ENCODE measurements at regions not wholly inside any gene's neighbourhood (a gene's known extent, or its start where the extent isn't known, plus 50 kb on each side); places are given as distances from the start of the nearest gene placed in this dataset.

GRCh38 chr10:30115626-30115940, 56.2 kb upstream of the JCAD start (continued):
- TF ChIP-seq USF2 (CRISPR knock-in tag; IDR thresholded peaks at IDR 0.05) (no peak), ATF1 (CRISPR knock-in tag; IDR thresholded peaks at IDR 0.05) (no peak), OVOL2 (CRISPR knock-in tag; IDR thresholded peaks at IDR 0.05; ENCODE audit: borderline replicate concordance) (no peak), HMGXB4 (CRISPR knock-in tag; IDR thresholded peaks at IDR 0.05) (no peak), IRF2 (CRISPR knock-in tag; IDR thresholded peaks at IDR 0.05; ENCODE audit: borderline replicate concordance, low read depth) (no peak), CREM (CRISPR knock-in tag; IDR thresholded peaks at IDR 0.05) (no peak), SMAD3 (CRISPR knock-in tag; IDR thresholded peaks at IDR 0.05; ENCODE audit: borderline replicate concordance) (no peak), ZNF317 (CRISPR knock-in tag; IDR thresholded peaks at IDR 0.05; ENCODE audit: borderline replicate concordance, low read depth) (no peak)

GRCh38 chr10:30114881-30115625, 55.7 kb upstream of the JCAD start:
- Mint-ChIP-seq H3K4me3 (no peak overlapping the region), H3K36me3 (no peaks in the 10 kb centered on the region), H3K27me3 (ENCODE audit: low read depth) (no peaks in the 10 kb centered on the region), H3K27ac (no peak overlapping the region), H3K9me3 (peaks cover 11% of the 10 kb centered on the region), H3K4me1 (peaks cover 18% of the 10 kb centered on the region)
- DNase-seq (ENCODE audit: low spot score): no peak
- CTCF ChIA-PET: interaction anchor here (1.4 to 2.0 kb wide), 3 partner anchors 19 to 573 kb away, joined by 4 to 5 read pairs (median 4); no protein-coding TSS in a partner anchor
- POLR2A ChIA-PET: no interaction called here
- TF ChIP-seq ZNF263 (CRISPR knock-in tag; IDR thresholded peaks at IDR 0.05; ENCODE audit: low read depth) (no peak), USF2 (CRISPR knock-in tag; IDR thresholded peaks at IDR 0.05) (peak; percentile 79), HMGXB4 (CRISPR knock-in tag; IDR thresholded peaks at IDR 0.05) (no peak), ZMAT4 (CRISPR knock-in tag; IDR thresholded peaks at IDR 0.05) (no peak), USF1 (CRISPR knock-in tag; IDR thresholded peaks at IDR 0.05) (peak; percentile 67; the same call in 1 of the 2 replicates), CBFB (CRISPR knock-in tag; IDR thresholded peaks at IDR 0.05; ENCODE audit: low read depth) (no peak), ZNF416 (CRISPR knock-in tag; IDR thresholded peaks at IDR 0.05) (no peak), HMGA2 (CRISPR knock-in tag; IDR thresholded peaks at IDR 0.05) (no peak), RELA (CRISPR knock-in tag; IDR thresholded peaks at IDR 0.05; ENCODE audit: borderline replicate concordance) (no peak), CTCF (IDR thresholded peaks at IDR 0.05) (no peak)
- peak; percentile 50 for ATAC-seq
